ENCODE measurements at regions not wholly inside any gene's neighbourhood (a gene's known extent, or its start where the extent isn't known, plus 50 kb on each side); places are given as distances from the start of the nearest gene placed in this dataset.

GRCh38 chr7:101698964-101699363, 69.9 kb upstream of the MYL10 start:
- no peak overlapping the region for H3K27ac ChIP-seq (ENCODE audit: low read length)
- no peak overlapping the region for H3K9ac ChIP-seq (ENCODE audit: low read length)
- no peaks in the 10 kb centered on the region for H3K36me3 ChIP-seq (ENCODE audit: insufficient read depth, low read length)
- H2AFZ ChIP-seq (ENCODE audit: low read depth, low read length) = no peak overlapping the region
- H3K79me2 ChIP-seq (replicated peaks; ENCODE audit: insufficient read depth, low read length) = no peaks in the 10 kb centered on the region
- no peaks in the 10 kb centered on the region for H3K9me2 ChIP-seq (ENCODE audit: insufficient read depth, low read length)
- no peak for TF ChIP-seq CTCF (IDR thresholded peaks at IDR 0.05; ENCODE audit: poor library complexity, severe bottlenecking)
- TF ChIP-seq REST (IDR thresholded peaks at IDR 0.05; ENCODE audit: borderline replicate concordance) = no peak
- no peak for TF ChIP-seq EZH2 (IDR thresholded peaks at IDR 0.05; ENCODE audit: borderline replicate concordance, insufficient read depth, low read length, poor library complexity, severe bottlenecking)
- no peak for TF ChIP-seq EP300 (conservative IDR thresholded peaks at IDR 0.05; ENCODE audit: poor library complexity, severe bottlenecking)
- TF ChIP-seq MXI1 (conservative IDR thresholded peaks at IDR 0.05; ENCODE audit: poor library complexity, severe bottlenecking) = no peak
- TF ChIP-seq RAD21 (conservative IDR thresholded peaks at IDR 0.05) = no peak
- no peak for TF ChIP-seq POLR2AphosphoS5 (IDR thresholded peaks at IDR 0.05)
- TF ChIP-seq SMC3 (conservative IDR thresholded peaks at IDR 0.05; ENCODE audit: poor library complexity) = no peak
- H3K4me3 ChIP-seq (ENCODE audit: low read length) = no peak overlapping the region
- H3F3A ChIP-seq (ENCODE audit: insufficient read depth, low read length, poor library complexity, severe bottlenecking) = no peaks in the 10 kb centered on the region
- H4K20me1 ChIP-seq (ENCODE audit: insufficient read depth) = no peaks in the 10 kb centered on the region
- no peak overlapping the region for H3K4me2 ChIP-seq (ENCODE audit: low read length)
- H3K9me3 ChIP-seq (ENCODE audit: low read length) = no peaks in the 10 kb centered on the region
- H3K27me3 ChIP-seq (ENCODE audit: insufficient read depth, low read depth, low read length) = no peaks in the 10 kb centered on the region

- no peaks in the 10 kb centered on the region for H3F3A ChIP-seq (ENCODE audit: insufficient read depth, low read length, poor library complexity, severe bottlenecking)
- no peak overlapping the region for H3K4me3 ChIP-seq (ENCODE audit: low read length)
- H3K9me3 ChIP-seq (ENCODE audit: low read length) = no peaks in the 10 kb centered on the region
- H4K20me1 ChIP-seq (ENCODE audit: insufficient read depth) = no peaks in the 10 kb centered on the region
- no peaks in the 10 kb centered on the region for H3K9me2 ChIP-seq (ENCODE audit: insufficient read depth, low read length)
- H3K27me3 ChIP-seq (ENCODE audit: insufficient read depth, low read depth, low read length) = no peaks in the 10 kb centered on the region
- H3K9ac ChIP-seq (ENCODE audit: low read length) = no peak overlapping the region
- no peaks in the 10 kb centered on the region for H3K79me2 ChIP-seq (replicated peaks; ENCODE audit: insufficient read depth, low read length)
- no peak overlapping the region for H3K27ac ChIP-seq (ENCODE audit: low read length)
- H3K36me3 ChIP-seq (ENCODE audit: insufficient read depth, low read length) = no peaks in the 10 kb centered on the region
- TF ChIP-seq MXI1 (conservative IDR thresholded peaks at IDR 0.05; ENCODE audit: poor library complexity, severe bottlenecking) (no peak), EZH2 (IDR thresholded peaks at IDR 0.05; ENCODE audit: borderline replicate concordance, insufficient read depth, low read length, poor library complexity, severe bottlenecking) (no peak), TAF1 (IDR thresholded peaks at IDR 0.05; ENCODE audit: low read depth) (no peak), SMC3 (conservative IDR thresholded peaks at IDR 0.05; ENCODE audit: poor library complexity) (no peak), POLR2AphosphoS5 (IDR thresholded peaks at IDR 0.05) (no peak), RAD21 (conservative IDR thresholded peaks at IDR 0.05) (no peak), CTCF (IDR thresholded peaks at IDR 0.05; ENCODE audit: poor library complexity, severe bottlenecking) (no peak), REST (IDR thresholded peaks at IDR 0.05; ENCODE audit: borderline replicate concordance) (no peak), EP300 (conservative IDR thresholded peaks at IDR 0.05; ENCODE audit: poor library complexity, severe bottlenecking) (no peak)
- H3K4me2 ChIP-seq (ENCODE audit: low read length) = no peak overlapping the region
- no peak overlapping the region for H2AFZ ChIP-seq (ENCODE audit: low read depth, low read length)
These were observed 70.3 kb upstream of the MYL10 start for GRCh38 chr7:101699399-101699798.
